ENCODE measurements at regions not wholly inside any gene's neighbourhood (a gene's known extent, or its start where the extent isn't known, plus 50 kb on each side); places are given as distances from the start of the nearest gene placed in this dataset.
A peak's percentile ranks its signal among the peaks of the same experiment; 100 is the strongest.

GRCh38 chr10:118497227-118497626 is 98.2 kb downstream of the PRLHR start:
- no peak for ATAC-seq

GRCh38 chr10:118496525-118496924 is 98.9 kb downstream of the PRLHR start:
- WGBS, 2 donors: 49 to 65% methylated on average over 3 of the region's 3 CpGs
- H3K9me3 ChIP-seq: no peaks in the 10 kb centered on the region
- no peak for DNase-seq
- peak in 1 of 8 donors; percentile 59 for ATAC-seq
- no peak overlapping the region for H3K27ac ChIP-seq
- TF ChIP-seq CTCF (IDR thresholded peaks at IDR 0.05): no peak
- H3K4me1 ChIP-seq: peaks cover 0 to 14% (median 8%) of the 10 kb centered on the region in 9 donors
- H3K27me3 ChIP-seq: no peaks in the 10 kb centered on the region
- no peak overlapping the region for H3K4me3 ChIP-seq
- intact Hi-C loops (cut with DNase I): no loop called here
- no peaks in the 10 kb centered on the region for H3K36me3 ChIP-seq

More at GRCh38 chr10:118497227-118497626, 98.2 kb downstream of the PRLHR start:
- no peaks in the 10 kb centered on the region for H3K9me3 ChIP-seq
- no peaks in the 10 kb centered on the region for H3K27me3 ChIP-seq
- H3K4me3 ChIP-seq: no peak overlapping the region
- 84 to 90% methylated on average over 8 of the region's 8 CpGs for WGBS, 2 donors
- no peaks in the 10 kb centered on the region for H3K36me3 ChIP-seq
- no peak overlapping the region for H3K27ac ChIP-seq
- no peak for DNase-seq
- intact Hi-C loops (cut with DNase I): no loop called here
- H3K4me1 ChIP-seq: peaks cover 0 to 14% (median 8%) of the 10 kb centered on the region in 9 donors
- no peak for TF ChIP-seq CTCF (IDR thresholded peaks at IDR 0.05)

GRCh38 chr10:118495499-118495898 is 99.9 kb downstream of the PRLHR start:
- ATAC-seq: peak in 6 of 8 donors; percentile 61 to 84 (median 70)

GRCh38 chr10:118491055-118491454 is 104.4 kb downstream of the PRLHR start:
- Histone ChIP-seq H3K4me3 (no peak overlapping the region), H3K27me3 (no peaks in the 10 kb centered on the region), H3K36me3 (no peaks in the 10 kb centered on the region), H3K4me1 (peaks cover 0 to 8% (median 7%) of the 10 kb centered on the region in 9 donors), H3K9me3 (peaks cover 0 to 11% (median 0%) of the 10 kb centered on the region in 11 donors), H3K27ac (no peak overlapping the region)
- no peak for DNase-seq
- no peak for TF ChIP-seq CTCF (IDR thresholded peaks at IDR 0.05)
- no peak for ATAC-seq
- intact Hi-C loops (cut with DNase I): no loop called here
- 26 to 50% methylated on average over 1 of the region's 1 CpG for WGBS, 2 donors

More at GRCh38 chr10:118495499-118495898, 99.9 kb downstream of the PRLHR start:
- 64 to 72% methylated on average over 2 of the region's 2 CpGs for WGBS, 2 donors
- H3K9me3 ChIP-seq: no peaks in the 10 kb centered on the region
- no peak overlapping the region for H3K4me3 ChIP-seq
- intact Hi-C loops (cut with DNase I): no loop called here
- H3K36me3 ChIP-seq: no peaks in the 10 kb centered on the region
- TF ChIP-seq CTCF (IDR thresholded peaks at IDR 0.05): no peak
- no peak for DNase-seq
- peaks cover 0 to 14% (median 8%) of the 10 kb centered on the region in 9 donors for H3K4me1 ChIP-seq
- no peak overlapping the region for H3K27ac ChIP-seq
- H3K27me3 ChIP-seq: no peaks in the 10 kb centered on the region

Data from heart right ventricle (tissue), 16 donors.